GM19023 (cell line): ENCODE measurements at regions not wholly inside any gene's neighbourhood (a gene's known extent, or its start where the extent isn't known, plus 50 kb on each side); places are given as distances from the start of the nearest gene placed in this dataset.
A peak's percentile ranks its signal among the peaks of the same experiment; 100 is the strongest.

Experiments
- ATAC-seq: cut with Tn5 transposase; IDR thresholded peaks from one replicate; pipeline ENCODE4 v1.9.1; 2021; ENCODE audit warnings: mild to moderate bottlenecking, moderate library complexity; ENCODE audit not compliant: unreplicated experiment

- no peak for ATAC-seq
These were observed 109.0 kb upstream of the STARD3NL start for GRCh38 chr7:38069052-38069451.

DNA sequence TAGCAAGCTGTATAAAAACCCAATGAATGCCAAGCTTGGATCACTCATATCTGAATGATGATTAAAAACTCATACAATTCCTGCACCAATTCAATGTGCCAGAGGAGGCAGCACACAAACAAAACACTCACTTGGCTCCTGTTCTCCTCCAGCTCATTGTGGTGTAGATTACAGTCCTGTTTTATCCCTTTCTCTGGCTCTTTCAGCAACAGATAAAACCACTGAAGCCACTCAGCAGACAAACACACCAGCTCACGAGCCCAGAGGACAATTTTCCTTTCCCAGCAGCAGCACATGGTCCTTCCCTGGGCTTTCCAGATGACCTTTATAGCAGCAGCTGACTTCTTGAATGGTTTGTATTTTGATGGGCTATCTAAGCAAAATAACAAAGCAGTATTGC lies 107.3 kb upstream of the STARD3NL start:
- ATAC-seq: no peak

- no peak for ATAC-seq
These were observed 91.2 kb upstream of the STARD3NL start for GRCh38 chr7:38086857-38087256.

DNA sequence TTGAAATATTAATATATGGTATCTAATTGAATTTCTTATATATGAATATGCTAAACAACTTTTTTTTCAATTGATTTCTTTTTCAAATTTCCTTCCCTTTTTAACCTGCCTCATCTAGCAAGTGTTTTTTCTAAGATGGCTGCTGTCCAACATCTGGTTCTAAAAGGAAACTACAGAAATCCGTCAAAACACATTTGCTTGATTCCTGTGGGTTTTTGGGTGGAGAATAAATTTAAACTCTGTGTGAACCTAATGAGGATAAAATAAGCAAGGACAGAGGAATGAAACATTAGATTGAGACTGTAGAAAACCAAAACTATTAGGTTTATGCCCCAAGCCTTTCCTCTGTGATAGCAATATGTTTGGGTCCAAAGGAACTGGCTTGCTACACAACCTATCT lies 75.5 kb upstream of the STARD3NL start:
- ATAC-seq: no peak

DNA sequence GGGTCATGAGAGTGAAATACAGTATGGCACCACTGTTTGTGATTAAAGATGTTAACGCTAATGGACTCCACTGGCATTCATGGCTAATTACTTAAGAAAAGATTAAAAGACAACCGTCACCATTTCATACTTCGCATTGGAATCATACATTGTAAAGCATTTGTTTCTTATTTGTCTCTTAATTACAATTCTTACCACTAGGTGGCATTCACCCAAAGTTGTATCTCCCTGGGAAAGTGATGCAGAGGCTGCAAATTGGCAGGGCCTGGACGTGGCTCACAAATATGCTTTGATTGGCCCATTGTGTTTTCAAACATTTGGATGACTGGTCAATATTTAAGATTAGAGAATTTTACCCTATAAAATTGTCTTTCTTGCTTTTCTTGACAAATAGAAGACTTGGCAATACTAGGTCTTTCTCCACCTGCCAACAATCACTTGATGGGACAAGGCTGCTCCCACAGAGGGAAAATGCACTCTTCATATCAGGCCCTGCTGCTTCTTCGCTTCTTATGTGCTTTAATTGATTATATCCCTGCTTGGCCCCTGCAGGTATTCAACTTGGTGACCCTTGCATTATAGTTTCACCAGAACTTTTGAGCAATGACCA lies 72.1 kb upstream of the STARD3NL start:
- ATAC-seq: no peak

DNA sequence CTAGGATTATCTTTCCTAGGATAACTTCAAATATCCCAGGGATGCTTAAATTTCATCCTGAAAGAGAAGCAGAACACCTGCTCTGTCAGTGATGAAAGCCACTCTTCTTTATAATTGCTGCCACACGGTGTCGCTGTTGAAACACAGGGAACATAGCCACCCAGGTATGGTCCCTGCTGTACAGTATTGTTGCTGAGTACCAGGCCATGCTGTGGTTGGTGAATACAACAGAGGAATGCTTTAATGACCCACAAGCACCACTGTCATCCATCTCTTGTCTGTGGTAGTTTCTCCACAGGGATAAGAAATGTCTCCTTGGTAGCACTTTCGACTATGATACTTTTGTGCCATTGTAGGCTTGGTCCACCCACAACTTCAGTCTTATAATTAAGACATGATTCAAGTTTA lies 70.6 kb upstream of the STARD3NL start:
- peak; percentile 71 for ATAC-seq

DNA sequence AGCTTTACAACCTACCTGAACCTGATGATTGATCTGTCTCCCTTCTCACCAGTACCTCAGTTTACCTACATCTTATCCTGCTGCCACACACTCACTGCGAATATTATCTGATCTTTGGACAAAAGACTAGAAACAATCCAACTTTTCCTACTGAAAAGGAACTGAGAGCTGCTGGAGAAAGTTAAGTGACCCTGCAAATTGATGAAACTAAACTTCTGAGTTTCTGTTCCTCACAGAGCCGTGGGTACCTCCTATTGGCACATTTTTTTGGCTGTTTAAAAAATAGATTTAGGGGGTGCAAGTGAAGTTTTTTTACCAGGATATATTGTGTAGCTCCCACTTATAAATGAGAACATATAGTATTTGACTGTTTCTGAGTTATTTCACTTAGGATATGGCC lies 66.0 kb upstream of the STARD3NL start:
- no peak for ATAC-seq

DNA sequence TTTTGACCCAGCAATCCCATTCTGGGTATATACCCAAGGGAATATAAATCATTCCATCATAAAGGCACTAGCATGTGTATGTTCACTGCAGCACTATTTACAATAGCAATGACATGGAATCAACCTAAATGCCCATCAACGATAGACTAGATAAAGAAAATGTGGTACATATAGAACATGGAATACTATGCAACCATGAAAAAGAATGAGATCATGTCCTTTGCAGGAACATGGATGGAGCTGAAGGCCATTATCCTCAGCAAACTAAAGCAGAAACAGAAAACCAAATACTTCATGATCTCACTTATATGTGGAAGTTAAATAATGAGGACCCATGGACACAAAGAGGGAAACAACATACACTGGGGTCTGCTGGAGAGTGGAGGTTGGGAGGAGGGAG lies 58.0 kb upstream of the STARD3NL start:
- no peak for ATAC-seq

DNA sequence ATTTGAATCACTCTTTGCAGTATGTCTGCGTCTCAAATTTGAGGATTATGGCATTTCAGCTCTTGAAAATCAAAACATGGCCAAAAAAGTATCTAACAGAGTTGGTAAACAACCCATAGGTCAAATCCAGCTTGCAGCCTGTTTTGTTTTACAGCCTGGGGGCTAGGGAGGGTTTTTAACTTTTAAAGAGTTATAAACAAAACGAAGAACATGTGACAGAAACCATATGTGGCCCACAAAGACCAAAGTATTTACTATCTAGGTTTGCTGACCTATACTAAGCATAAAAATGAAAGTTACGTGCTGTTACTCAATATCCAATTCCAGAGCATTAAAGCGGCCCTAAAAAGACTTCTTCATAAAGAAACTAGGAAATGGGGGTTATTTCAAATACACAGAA lies 55.5 kb upstream of the STARD3NL start:
- no peak for ATAC-seq

DNA sequence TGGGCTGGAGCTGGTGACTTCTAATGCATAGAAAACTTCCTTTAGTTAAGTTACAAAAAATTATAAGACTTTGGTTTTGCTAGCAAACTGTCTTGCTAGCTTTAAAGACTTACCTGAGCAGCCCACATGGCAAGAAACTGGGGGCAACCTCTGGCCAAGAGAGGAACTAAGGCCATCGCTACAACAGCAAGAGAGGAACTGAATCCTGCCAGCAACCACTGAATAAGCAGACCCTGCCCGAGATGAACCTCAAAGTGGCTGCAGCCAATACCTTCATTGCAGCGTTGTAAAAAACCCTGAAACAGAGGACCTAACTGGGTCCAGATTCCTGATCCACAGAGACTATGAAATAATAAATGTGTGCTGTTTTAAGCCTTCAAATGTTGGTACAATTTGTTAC lies 54.6 kb upstream of the STARD3NL start:
- no peak for ATAC-seq

DNA sequence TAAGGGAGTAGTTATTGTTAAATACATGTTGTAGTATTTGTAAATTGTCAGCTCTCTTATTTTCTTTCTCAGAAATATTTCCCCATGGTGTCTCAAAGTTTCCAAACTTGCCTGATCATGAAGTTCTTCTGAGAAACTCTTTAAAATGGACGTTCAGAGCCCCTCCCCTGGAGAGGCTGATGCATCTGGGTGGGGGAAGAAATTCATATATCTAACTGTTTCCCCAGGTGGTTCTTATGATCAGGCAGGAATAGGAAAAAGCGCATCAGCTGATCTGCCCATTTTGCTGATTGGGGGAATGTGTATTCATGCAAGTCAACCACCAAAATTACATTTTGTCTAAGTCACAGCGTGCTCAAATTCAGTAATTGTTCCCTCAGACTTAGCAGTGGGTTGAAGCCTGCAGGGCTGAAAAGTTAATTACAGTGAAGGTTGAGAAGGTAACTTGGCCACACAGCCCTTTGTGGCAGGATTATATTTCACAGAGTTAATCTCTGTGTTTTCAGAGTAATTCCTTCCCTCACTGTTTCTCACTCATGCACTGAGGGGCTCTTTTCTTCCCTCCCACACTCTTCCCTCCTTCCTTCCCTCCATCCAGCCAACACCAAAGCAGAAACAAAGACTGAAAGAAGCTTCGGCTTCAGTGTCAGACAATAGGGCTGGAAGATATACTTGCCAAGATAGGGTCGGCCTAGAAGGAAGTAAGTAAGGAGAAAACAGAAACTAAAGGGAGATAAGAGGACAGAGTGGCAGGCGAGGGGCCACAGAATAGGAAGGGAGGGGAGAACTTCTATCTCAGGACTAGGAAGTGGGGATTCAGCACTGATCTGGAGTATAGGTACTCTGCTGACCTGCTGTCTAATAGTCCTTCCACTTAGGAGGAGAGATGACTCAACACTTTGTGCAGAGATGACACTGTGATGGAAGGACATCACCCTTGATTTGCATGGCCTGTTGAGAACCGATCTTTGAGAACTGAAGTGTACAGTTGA lies 50.5 kb upstream of the STARD3NL start:
- ATAC-seq: peak; percentile 54
